ENCODE measurements at regions not wholly inside any gene's neighbourhood (a gene's known extent, or its start where the extent isn't known, plus 50 kb on each side); places are given as distances from the start of the nearest gene placed in this dataset.

DNA sequence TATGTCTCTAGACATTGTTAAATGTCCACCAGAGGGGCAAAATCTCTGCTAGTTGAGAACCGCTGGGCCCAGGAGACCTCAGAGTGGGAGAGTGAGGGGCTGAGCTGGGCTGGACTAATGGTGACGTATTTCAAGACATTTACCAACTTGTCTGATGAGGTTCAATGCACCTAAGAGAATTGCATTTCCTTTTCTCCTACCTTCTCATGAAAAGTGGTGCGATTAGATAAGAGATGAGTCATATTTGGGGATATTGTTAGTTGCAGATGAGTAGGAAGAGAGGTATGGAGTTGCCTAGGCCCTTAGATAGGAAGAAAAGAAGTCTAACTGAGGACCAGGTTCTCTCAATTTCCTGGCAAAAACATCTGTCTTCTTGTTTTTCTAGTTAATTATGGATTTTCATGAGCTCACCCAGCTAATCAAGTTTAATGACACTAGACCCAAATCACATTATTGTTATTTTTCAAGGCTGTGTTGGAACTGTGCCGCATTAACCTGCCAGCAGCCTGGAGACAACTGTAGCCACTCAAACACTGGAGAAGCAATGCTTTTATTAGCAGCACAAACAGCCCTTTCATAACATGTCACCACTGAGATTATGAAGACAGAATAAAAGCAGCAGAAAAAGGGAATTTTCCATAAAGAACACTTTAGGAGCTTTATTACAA lies 144.2 kb downstream of the PDCD6IP start:
- Mint-ChIP-seq H3K9me3 (no peaks in the 10 kb centered on the region), H3K27me3 (ENCODE audit: low read depth) (no peaks in the 10 kb centered on the region), H3K4me3 (no peak overlapping the region), H3K4me1 (0 out of 2 replicates have a peak, but pooled peaks cover 2% of the 10 kb centered on the region), H3K36me3 (no peaks in the 10 kb centered on the region), H3K27ac (no peak overlapping the region)
- DNase-seq (ENCODE audit: low spot score) (no peak), ATAC-seq (no peak)
- TF ChIP-seq FOXP1 (CRISPR knock-in tag; IDR thresholded peaks at IDR 0.05; ENCODE audit: borderline replicate concordance): no peak
- TF ChIP-seq PRRX2 (CRISPR knock-in tag; IDR thresholded peaks at IDR 0.05): no peak
- TF ChIP-seq, protein P1, sequence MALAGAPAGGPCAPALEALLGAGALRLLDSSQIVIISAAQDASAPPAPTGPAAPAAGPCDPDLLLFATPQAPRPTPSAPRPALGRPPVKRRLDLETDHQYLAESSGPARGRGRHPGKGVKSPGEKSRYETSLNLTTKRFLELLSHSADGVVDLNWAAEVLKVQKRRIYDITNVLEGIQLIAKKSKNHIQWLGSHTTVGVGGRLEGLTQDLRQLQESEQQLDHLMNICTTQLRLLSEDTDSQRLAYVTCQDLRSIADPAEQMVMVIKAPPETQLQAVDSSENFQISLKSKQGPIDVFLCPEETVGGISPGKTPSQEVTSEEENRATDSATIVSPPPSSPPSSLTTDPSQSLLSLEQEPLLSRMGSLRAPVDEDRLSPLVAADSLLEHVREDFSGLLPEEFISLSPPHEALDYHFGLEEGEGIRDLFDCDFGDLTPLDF (CRISPR knock-in tag; IDR thresholded peaks at IDR 0.05): no peak
- no peak for TF ChIP-seq KAT7 (CRISPR knock-in tag; IDR thresholded peaks at IDR 0.05; ENCODE audit: borderline replicate concordance)
- no peak for TF ChIP-seq NFYB (CRISPR knock-in tag; conservative IDR thresholded peaks at IDR 0.05; ENCODE audit: low read depth)
- no peak for TF ChIP-seq ZNF416 (CRISPR knock-in tag; IDR thresholded peaks at IDR 0.05)
- no peak for TF ChIP-seq EMX1 (CRISPR knock-in tag; IDR thresholded peaks at IDR 0.05)
- POLR2A ChIA-PET: no interaction called here
- CTCF ChIA-PET: no interaction called here

DNA sequence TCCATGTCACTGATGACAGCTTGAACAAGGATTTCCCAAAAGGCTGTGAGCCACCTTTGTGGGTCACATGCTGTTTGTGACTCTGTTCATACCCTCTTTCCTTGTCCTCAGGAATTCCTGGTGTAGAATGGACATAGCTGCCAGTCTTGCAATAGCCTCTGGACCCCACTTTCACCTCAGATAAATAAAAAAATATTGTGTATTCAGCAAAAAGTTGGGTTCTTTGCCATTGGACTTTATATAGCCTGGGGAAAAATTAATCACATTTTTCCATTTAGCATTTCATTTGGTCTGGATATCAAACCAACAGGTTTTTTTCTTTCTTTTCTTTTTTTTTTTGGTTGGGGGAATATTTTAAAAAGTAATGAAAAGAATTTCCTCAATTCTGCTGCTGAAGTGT lies 144.8 kb downstream of the PDCD6IP start:
- Mint-ChIP-seq H3K4me1 (0 out of 2 replicates have a peak, but pooled peaks cover 2% of the 10 kb centered on the region), H3K36me3 (no peaks in the 10 kb centered on the region), H3K27me3 (ENCODE audit: low read depth) (no peaks in the 10 kb centered on the region), H3K27ac (no peak overlapping the region), H3K9me3 (no peaks in the 10 kb centered on the region), H3K4me3 (no peak overlapping the region)
- no peak for DNase-seq (ENCODE audit: low spot score)
- ChIA-PET CTCF (no interaction called here), POLR2A (no interaction called here)
- ATAC-seq: no peak
- TF ChIP-seq JAZF1 (CRISPR knock-in tag; IDR thresholded peaks at IDR 0.05): no peak
- TF ChIP-seq CREB1 (CRISPR knock-in tag; IDR thresholded peaks at IDR 0.05): no peak
- TF ChIP-seq, protein P2, sequence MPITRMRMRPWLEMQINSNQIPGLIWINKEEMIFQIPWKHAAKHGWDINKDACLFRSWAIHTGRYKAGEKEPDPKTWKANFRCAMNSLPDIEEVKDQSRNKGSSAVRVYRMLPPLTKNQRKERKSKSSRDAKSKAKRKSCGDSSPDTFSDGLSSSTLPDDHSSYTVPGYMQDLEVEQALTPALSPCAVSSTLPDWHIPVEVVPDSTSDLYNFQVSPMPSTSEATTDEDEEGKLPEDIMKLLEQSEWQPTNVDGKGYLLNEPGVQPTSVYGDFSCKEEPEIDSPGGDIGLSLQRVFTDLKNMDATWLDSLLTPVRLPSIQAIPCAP (CRISPR knock-in tag; IDR thresholded peaks at IDR 0.05): no peak
- TF ChIP-seq RELA (CRISPR knock-in tag; IDR thresholded peaks at IDR 0.05; ENCODE audit: borderline replicate concordance): no peak
- TF ChIP-seq, protein P3, sequence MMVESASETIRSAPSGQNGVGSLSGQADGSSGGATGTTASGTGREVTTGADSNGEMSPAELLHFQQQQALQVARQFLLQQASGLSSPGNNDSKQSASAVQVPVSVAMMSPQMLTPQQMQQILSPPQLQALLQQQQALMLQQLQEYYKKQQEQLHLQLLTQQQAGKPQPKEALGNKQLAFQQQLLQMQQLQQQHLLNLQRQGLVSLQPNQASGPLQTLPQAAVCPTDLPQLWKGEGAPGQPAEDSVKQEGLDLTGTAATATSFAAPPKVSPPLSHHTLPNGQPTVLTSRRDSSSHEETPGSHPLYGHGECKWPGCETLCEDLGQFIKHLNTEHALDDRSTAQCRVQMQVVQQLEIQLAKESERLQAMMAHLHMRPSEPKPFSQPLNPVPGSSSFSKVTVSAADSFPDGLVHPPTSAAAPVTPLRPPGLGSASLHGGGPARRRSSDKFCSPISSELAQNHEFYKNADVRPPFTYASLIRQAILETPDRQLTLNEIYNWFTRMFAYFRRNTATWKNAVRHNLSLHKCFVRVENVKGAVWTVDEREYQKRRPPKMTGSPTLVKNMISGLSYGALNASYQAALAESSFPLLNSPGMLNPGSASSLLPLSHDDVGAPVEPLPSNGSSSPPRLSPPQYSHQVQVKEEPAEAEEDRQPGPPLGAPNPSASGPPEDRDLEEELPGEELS (CRISPR knock-in tag; IDR thresholded peaks at IDR 0.05): no peak
- TF ChIP-seq, protein P4, sequence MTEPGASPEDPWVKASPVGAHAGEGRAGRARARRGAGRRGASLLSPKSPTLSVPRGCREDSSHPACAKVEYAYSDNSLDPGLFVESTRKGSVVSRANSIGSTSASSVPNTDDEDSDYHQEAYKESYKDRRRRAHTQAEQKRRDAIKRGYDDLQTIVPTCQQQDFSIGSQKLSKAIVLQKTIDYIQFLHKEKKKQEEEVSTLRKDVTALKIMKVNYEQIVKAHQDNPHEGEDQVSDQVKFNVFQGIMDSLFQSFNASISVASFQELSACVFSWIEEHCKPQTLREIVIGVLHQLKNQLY (CRISPR knock-in tag; IDR thresholded peaks at IDR 0.05): no peak
- TF ChIP-seq, protein P5, sequence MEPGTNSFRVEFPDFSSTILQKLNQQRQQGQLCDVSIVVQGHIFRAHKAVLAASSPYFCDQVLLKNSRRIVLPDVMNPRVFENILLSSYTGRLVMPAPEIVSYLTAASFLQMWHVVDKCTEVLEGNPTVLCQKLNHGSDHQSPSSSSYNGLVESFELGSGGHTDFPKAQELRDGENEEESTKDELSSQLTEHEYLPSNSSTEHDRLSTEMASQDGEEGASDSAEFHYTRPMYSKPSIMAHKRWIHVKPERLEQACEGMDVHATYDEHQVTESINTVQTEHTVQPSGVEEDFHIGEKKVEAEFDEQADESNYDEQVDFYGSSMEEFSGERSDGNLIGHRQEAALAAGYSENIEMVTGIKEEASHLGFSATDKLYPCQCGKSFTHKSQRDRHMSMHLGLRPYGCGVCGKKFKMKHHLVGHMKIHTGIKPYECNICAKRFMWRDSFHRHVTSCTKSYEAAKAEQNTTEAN (CRISPR knock-in tag; IDR thresholded peaks at IDR 0.05): no peak
- TF ChIP-seq TCF7 (CRISPR knock-in tag; IDR thresholded peaks at IDR 0.05; ENCODE audit: low read depth): no peak
- TF ChIP-seq IRF2 (CRISPR knock-in tag; IDR thresholded peaks at IDR 0.05; ENCODE audit: borderline replicate concordance, low read depth): no peak
- TF ChIP-seq, protein P6, sequence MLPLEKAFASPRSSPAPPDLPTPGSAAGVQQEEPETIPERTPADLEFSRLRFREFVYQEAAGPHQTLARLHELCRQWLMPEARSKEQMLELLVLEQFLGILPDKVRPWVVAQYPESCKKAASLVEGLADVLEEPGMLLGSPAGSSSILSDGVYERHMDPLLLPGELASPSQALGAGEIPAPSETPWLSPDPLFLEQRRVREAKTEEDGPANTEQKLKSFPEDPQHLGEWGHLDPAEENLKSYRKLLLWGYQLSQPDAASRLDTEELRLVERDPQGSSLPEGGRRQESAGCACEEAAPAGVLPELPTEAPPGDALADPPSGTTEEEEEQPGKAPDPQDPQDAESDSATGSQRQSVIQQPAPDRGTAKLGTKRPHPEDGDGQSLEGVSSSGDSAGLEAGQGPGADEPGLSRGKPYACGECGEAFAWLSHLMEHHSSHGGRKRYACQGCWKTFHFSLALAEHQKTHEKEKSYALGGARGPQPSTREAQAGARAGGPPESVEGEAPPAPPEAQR (CRISPR knock-in tag; IDR thresholded peaks at IDR 0.05): no peak
- TF ChIP-seq, protein P7, sequence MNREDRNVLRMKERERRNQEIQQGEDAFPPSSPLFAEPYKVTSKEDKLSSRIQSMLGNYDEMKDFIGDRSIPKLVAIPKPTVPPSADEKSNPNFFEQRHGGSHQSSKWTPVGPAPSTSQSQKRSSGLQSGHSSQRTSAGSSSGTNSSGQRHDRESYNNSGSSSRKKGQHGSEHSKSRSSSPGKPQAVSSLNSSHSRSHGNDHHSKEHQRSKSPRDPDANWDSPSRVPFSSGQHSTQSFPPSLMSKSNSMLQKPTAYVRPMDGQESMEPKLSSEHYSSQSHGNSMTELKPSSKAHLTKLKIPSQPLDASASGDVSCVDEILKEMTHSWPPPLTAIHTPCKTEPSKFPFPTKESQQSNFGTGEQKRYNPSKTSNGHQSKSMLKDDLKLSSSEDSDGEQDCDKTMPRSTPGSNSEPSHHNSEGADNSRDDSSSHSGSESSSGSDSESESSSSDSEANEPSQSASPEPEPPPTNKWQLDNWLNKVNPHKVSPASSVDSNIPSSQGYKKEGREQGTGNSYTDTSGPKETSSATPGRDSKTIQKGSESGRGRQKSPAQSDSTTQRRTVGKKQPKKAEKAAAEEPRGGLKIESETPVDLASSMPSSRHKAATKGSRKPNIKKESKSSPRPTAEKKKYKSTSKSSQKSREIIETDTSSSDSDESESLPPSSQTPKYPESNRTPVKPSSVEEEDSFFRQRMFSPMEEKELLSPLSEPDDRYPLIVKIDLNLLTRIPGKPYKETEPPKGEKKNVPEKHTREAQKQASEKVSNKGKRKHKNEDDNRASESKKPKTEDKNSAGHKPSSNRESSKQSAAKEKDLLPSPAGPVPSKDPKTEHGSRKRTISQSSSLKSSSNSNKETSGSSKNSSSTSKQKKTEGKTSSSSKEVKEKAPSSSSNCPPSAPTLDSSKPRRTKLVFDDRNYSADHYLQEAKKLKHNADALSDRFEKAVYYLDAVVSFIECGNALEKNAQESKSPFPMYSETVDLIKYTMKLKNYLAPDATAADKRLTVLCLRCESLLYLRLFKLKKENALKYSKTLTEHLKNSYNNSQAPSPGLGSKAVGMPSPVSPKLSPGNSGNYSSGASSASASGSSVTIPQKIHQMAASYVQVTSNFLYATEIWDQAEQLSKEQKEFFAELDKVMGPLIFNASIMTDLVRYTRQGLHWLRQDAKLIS (CRISPR knock-in tag; IDR thresholded peaks at IDR 0.05; ENCODE audit: borderline replicate concordance): no peak
- TF ChIP-seq RORB (CRISPR knock-in tag; IDR thresholded peaks at IDR 0.05): no peak
- TF ChIP-seq KAT7 (CRISPR knock-in tag; IDR thresholded peaks at IDR 0.05; ENCODE audit: borderline replicate concordance): no peak
- TF ChIP-seq HMGA2 (CRISPR knock-in tag; IDR thresholded peaks at IDR 0.05): no peak
- TF ChIP-seq, protein P8, sequence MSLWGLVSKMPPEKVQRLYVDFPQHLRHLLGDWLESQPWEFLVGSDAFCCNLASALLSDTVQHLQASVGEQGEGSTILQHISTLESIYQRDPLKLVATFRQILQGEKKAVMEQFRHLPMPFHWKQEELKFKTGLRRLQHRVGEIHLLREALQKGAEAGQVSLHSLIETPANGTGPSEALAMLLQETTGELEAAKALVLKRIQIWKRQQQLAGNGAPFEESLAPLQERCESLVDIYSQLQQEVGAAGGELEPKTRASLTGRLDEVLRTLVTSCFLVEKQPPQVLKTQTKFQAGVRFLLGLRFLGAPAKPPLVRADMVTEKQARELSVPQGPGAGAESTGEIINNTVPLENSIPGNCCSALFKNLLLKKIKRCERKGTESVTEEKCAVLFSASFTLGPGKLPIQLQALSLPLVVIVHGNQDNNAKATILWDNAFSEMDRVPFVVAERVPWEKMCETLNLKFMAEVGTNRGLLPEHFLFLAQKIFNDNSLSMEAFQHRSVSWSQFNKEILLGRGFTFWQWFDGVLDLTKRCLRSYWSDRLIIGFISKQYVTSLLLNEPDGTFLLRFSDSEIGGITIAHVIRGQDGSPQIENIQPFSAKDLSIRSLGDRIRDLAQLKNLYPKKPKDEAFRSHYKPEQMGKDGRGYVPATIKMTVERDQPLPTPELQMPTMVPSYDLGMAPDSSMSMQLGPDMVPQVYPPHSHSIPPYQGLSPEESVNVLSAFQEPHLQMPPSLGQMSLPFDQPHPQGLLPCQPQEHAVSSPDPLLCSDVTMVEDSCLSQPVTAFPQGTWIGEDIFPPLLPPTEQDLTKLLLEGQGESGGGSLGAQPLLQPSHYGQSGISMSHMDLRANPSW (CRISPR knock-in tag; conservative IDR thresholded peaks at IDR 0.05; ENCODE audit: low read depth): no peak

All from WTC11 (cell line).